Erythroblast (primary cell): ENCODE measurements at regions not wholly inside any gene's neighbourhood (a gene's known extent, or its start where the extent isn't known, plus 50 kb on each side); places are given as distances from the start of the nearest gene placed in this dataset.

Experiments
- GATA1 ChIP-seq: IDR thresholded peaks from 2 replicates; pipeline ENCODE4 v1.6.1; 2011; ENCODE audit warnings: low read depth, mild to moderate bottlenecking, control low read depth, low read length, moderate library complexity
- POLR2A ChIP-seq: IDR thresholded peaks from 2 replicates; pipeline ENCODE4 v1.6.1; 2011; ENCODE audit warnings: mild to moderate bottlenecking, low read length

- no peak for TF ChIP-seq POLR2A
- no peak for TF ChIP-seq GATA1
Observed at GRCh38 chr17:64769712-64770111, 107.6 kb upstream of the SMURF2 start.
